ENCODE measurements at regions not wholly inside any gene's neighbourhood (a gene's known extent, or its start where the extent isn't known, plus 50 kb on each side); places are given as distances from the start of the nearest gene placed in this dataset.

GRCh38 chr22:34861787-34862186 lies 204.2 kb upstream of the ISX start:
- Histone ChIP-seq H3K27ac (no peak overlapping the region), H3K4me1 (replicated peaks in 1 of 2) (no peaks in the 10 kb centered on the region), H3K4me3 (no peak overlapping the region)
- 14 to 100% (median 75%) methylated on average over 1 to 2 of the region's 2 CpGs; no CpG with 5 or more reads in 3 of the 10 experiments for WGBS, 10 experiments
- in situ Hi-C loops (cut with MboI; ENCODE audit: low pct_unique_long_range_greater_than_20kb in 2 of 9, low sequenced_read_pairs in 9 of 9, unreplicated experiment in 9 of 9), result no loop called here
- ATAC-seq (replicated peaks in 6 of 8), result no peak

GRCh38 chr22:34866081-34866480 lies 199.9 kb upstream of the ISX start:
- no peak overlapping the region for H3K27ac ChIP-seq
- 6 to 100% (median 76%) methylated on average over 1 to 4 of the region's 4 CpGs; no CpG with 5 or more reads in 3 of the 10 experiments for WGBS, 10 experiments
- no peak for ATAC-seq (replicated peaks in 6 of 8)
- H3K4me3 ChIP-seq, result no peak overlapping the region
- in situ Hi-C loops (cut with MboI; ENCODE audit: low pct_unique_long_range_greater_than_20kb in 2 of 9, low sequenced_read_pairs in 9 of 9, unreplicated experiment in 9 of 9), result no loop called here
- no peaks in the 10 kb centered on the region for H3K4me1 ChIP-seq (replicated peaks in 1 of 2)

- H3K27ac ChIP-seq, result no peak overlapping the region
- in situ Hi-C loops (cut with MboI; ENCODE audit: low pct_unique_long_range_greater_than_20kb in 2 of 9, low sequenced_read_pairs in 9 of 9, unreplicated experiment in 9 of 9), result no loop called here
- ATAC-seq (replicated peaks in 6 of 8), result peak in 7 of 8 experiments; percentile 79 to 100 (median 100)
- no peaks in the 10 kb centered on the region for H3K4me1 ChIP-seq (replicated peaks in 1 of 2)
- no peak overlapping the region for H3K4me3 ChIP-seq
- 0 to 100% (median 74%) methylated on average over 1 to 4 of the region's 4 CpGs; no CpG with 5 or more reads in 1 of the 10 experiments for WGBS, 10 experiments
These were observed 199.3 kb upstream of the ISX start for GRCh38 chr22:34866495-34867131.

- ATAC-seq (replicated peaks in 6 of 8), result no peak
- Histone ChIP-seq H3K4me1 (replicated peaks in 1 of 2) (no peaks in the 10 kb centered on the region), H3K27ac (no peak overlapping the region), H3K4me3 (no peak overlapping the region)
- in situ Hi-C loops (cut with MboI; ENCODE audit: low pct_unique_long_range_greater_than_20kb in 2 of 9, low sequenced_read_pairs in 9 of 9, unreplicated experiment in 9 of 9), result no loop called here
- 0 to 100% (median 67%) methylated on average over 1 of the region's 1 CpG; no CpG with 5 or more reads in 3 of the 10 experiments for WGBS, 10 experiments
These were observed 188.5 kb upstream of the ISX start for GRCh38 chr22:34877506-34877905.

- in situ Hi-C loops (cut with MboI; ENCODE audit: low pct_unique_long_range_greater_than_20kb in 2 of 9, low sequenced_read_pairs in 9 of 9, unreplicated experiment in 9 of 9), result no loop called here
- H3K4me3 ChIP-seq, result no peak overlapping the region
- no peak overlapping the region for H3K27ac ChIP-seq
- ATAC-seq (replicated peaks in 6 of 8), result no peak
- H3K4me1 ChIP-seq (replicated peaks in 1 of 2), result no peaks in the 10 kb centered on the region
These were observed 187.8 kb upstream of the ISX start for GRCh38 chr22:34878171-34878570.

- H3K27ac ChIP-seq, result no peak overlapping the region
- ATAC-seq (replicated peaks in 6 of 8), result peak in 1 of 8 experiments; percentile 85
- H3K4me3 ChIP-seq, result no peak overlapping the region
- 0 to 100% (median 59%) methylated on average over 1 to 2 of the region's 3 CpGs; no CpG with 5 or more reads in 2 of the 10 experiments for WGBS, 10 experiments
- in situ Hi-C loops (cut with MboI; ENCODE audit: low pct_unique_long_range_greater_than_20kb in 2 of 9, low sequenced_read_pairs in 9 of 9, unreplicated experiment in 9 of 9), result no loop called here
- no peaks in the 10 kb centered on the region for H3K4me1 ChIP-seq (replicated peaks in 1 of 2)
These were observed 187.0 kb upstream of the ISX start for GRCh38 chr22:34879001-34879400.

GRCh38 chr22:34880662-34881061 lies 185.3 kb upstream of the ISX start:
- in situ Hi-C loops (cut with MboI; ENCODE audit: low pct_unique_long_range_greater_than_20kb in 2 of 9, low sequenced_read_pairs in 9 of 9, unreplicated experiment in 9 of 9), result no loop called here
- no peak overlapping the region for H3K4me3 ChIP-seq
- no peak overlapping the region for H3K27ac ChIP-seq
- WGBS, 10 experiments, result 0 to 100% (median 50%) methylated on average over 1 of the region's 1 CpG; no CpG with 5 or more reads in 6 of the 10 experiments
- peak in 1 of 8 experiments; percentile 31 for ATAC-seq (replicated peaks in 6 of 8)
- no peaks in the 10 kb centered on the region for H3K4me1 ChIP-seq (replicated peaks in 1 of 2)

GRCh38 chr22:34881453-34881852 lies 184.5 kb upstream of the ISX start:
- WGBS, 10 experiments, result 0 to 93% (median 74%) methylated on average over 1 to 2 of the region's 2 CpGs; no CpG with 5 or more reads in 4 of the 10 experiments
- in situ Hi-C loops (cut with MboI; ENCODE audit: low pct_unique_long_range_greater_than_20kb in 2 of 9, low sequenced_read_pairs in 9 of 9, unreplicated experiment in 9 of 9), result no loop called here
- H3K27ac ChIP-seq, result no peak overlapping the region
- H3K4me3 ChIP-seq, result no peak overlapping the region
- no peaks in the 10 kb centered on the region for H3K4me1 ChIP-seq (replicated peaks in 1 of 2)
- no peak for ATAC-seq (replicated peaks in 6 of 8)

DNA sequence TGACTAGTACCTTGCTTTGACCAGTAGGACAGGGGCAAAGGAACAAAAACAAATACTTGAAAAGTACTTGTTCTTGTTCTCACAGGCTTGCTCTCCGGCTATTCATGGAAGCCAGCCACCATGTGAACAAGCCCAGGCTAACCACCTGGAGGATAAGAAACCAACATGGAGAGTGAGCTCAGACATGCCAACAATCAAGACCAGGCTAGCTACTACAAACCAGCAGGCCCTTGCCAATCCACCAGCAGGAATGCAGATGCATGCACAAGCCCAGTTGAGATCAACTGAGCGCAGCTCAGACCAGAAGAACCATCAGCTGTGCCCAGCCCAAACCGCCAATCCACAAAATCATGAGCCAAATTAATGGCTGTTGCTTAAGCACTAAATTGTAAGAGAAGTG lies 180.1 kb upstream of the ISX start:
- no peaks in the 10 kb centered on the region for H3K4me1 ChIP-seq (replicated peaks in 1 of 2)
- H3K27ac ChIP-seq, result no peak overlapping the region
- 3 to 100% (median 71%) methylated on average over 1 to 3 of the region's 3 CpGs; no CpG with 5 or more reads in 1 of the 10 experiments for WGBS, 10 experiments
- no peak overlapping the region for H3K4me3 ChIP-seq
- ATAC-seq (replicated peaks in 6 of 8), result no peak
- in situ Hi-C loops (cut with MboI; ENCODE audit: low pct_unique_long_range_greater_than_20kb in 2 of 9, low sequenced_read_pairs in 9 of 9, unreplicated experiment in 9 of 9), result no loop called here

DNA sequence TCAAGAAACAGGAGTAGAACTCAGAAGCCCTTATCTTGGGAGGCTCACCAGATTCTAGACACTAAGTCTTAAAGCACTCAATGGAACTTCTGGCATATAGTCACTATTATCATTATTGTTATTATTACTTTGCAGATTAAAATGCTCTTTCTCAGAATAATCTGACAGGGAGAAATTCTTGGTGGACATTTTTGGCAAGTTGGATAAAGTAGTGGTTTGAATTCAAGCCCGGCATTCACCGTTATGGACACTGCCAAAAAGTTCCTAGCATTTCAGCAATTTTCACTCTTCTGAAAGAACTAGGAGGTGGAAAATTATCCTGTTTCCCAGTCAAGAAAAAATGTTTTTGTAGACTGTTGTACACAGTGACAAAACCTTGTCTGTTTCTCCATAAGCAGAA lies 179.6 kb upstream of the ISX start:
- 27 to 100% (median 89%) methylated on average over 1 to 2 of the region's 2 CpGs; no CpG with 5 or more reads in 2 of the 10 experiments for WGBS, 10 experiments
- ATAC-seq (replicated peaks in 6 of 8), result no peak
- Histone ChIP-seq H3K27ac (no peak overlapping the region), H3K4me1 (replicated peaks in 1 of 2) (no peaks in the 10 kb centered on the region), H3K4me3 (no peak overlapping the region)
- in situ Hi-C loops (cut with MboI; ENCODE audit: low pct_unique_long_range_greater_than_20kb in 2 of 9, low sequenced_read_pairs in 9 of 9, unreplicated experiment in 9 of 9), result no loop called here

- in situ Hi-C loops (cut with MboI; ENCODE audit: low pct_unique_long_range_greater_than_20kb in 2 of 9, low sequenced_read_pairs in 9 of 9, unreplicated experiment in 9 of 9), result no loop called here
- no peaks in the 10 kb centered on the region for H3K4me1 ChIP-seq (replicated peaks in 1 of 2)
- no peak overlapping the region for H3K27ac ChIP-seq
- ATAC-seq (replicated peaks in 6 of 8), result no peak
- H3K4me3 ChIP-seq, result no peak overlapping the region
- WGBS, 10 experiments, result 0 to 100% (median 54%) methylated on average over 1 of the region's 1 CpG; no CpG with 5 or more reads in 4 of the 10 experiments
These were observed 179.1 kb upstream of the ISX start for GRCh38 chr22:34886812-34887211.

DNA sequence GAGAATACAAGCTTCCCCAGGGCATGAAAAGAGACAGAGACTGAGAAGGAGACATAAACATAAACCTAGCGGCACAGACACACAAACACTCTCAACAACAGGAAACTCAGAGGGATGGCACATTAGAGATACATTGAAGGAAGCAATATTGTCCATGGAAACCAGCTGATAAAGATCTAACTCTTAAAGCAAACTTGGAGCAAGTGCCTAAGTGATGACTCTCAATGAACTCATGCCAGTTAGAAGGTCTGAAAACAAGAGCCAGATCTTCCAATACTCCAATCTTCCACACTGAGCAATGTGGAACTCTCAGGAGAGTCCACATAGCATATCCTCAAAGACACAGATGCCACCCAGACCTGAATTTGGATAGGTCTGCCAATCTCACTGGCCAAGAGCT lies 168.8 kb upstream of the ISX start:
- Histone ChIP-seq H3K4me3 (no peak overlapping the region), H3K4me1 (replicated peaks in 1 of 2) (no peaks in the 10 kb centered on the region), H3K27ac (no peak overlapping the region)
- 50 to 100% (median 91%) methylated on average over 1 of the region's 1 CpG; no CpG with 5 or more reads in 7 of the 10 experiments for WGBS, 10 experiments
- in situ Hi-C loops (cut with MboI; ENCODE audit: low pct_unique_long_range_greater_than_20kb in 2 of 9, low sequenced_read_pairs in 9 of 9, unreplicated experiment in 9 of 9), result no loop called here
- no peak for ATAC-seq (replicated peaks in 6 of 8)

- Histone ChIP-seq H3K4me1 (replicated peaks in 1 of 2) (no peaks in the 10 kb centered on the region), H3K4me3 (no peak overlapping the region), H3K27ac (no peak overlapping the region)
- in situ Hi-C loops (cut with MboI; ENCODE audit: low pct_unique_long_range_greater_than_20kb in 2 of 9, low sequenced_read_pairs in 9 of 9, unreplicated experiment in 9 of 9), result no loop called here
- ATAC-seq (replicated peaks in 6 of 8), result no peak
These were observed 163.6 kb upstream of the ISX start for GRCh38 chr22:34902335-34902734.

DNA sequence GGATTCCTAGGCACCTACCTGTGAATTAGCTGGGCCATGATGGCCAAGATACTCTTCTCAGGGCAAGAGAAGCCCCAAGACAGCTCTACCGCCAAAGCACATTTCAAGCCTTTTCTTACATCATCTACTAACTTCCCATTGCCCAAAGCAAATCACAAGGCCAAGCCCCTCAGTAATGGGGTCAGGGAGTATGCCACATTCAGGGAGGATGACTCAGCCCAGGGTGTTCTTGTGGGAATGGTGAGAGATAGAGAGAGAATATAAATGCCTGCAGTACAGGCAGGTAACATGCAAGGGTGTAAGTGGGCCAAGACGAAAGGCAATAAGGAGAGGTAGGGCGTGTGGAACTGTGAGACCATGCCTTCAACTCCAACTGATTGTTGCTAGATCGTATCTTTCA lies 162.5 kb upstream of the ISX start:
- no peak overlapping the region for H3K4me3 ChIP-seq
- H3K4me1 ChIP-seq (replicated peaks in 1 of 2), result no peaks in the 10 kb centered on the region
- in situ Hi-C loops (cut with MboI; ENCODE audit: low pct_unique_long_range_greater_than_20kb in 2 of 9, low sequenced_read_pairs in 9 of 9, unreplicated experiment in 9 of 9), result no loop called here
- no peak overlapping the region for H3K27ac ChIP-seq
- no peak for ATAC-seq (replicated peaks in 6 of 8)
- 0 to 100% (median 63%) methylated on average over 1 to 4 of the region's 4 CpGs; no CpG with 5 or more reads in 2 of the 10 experiments for WGBS, 10 experiments
